GM23338 (cell line): ENCODE measurements at regions not wholly inside any gene's neighbourhood (a gene's known extent, or its start where the extent isn't known, plus 50 kb on each side); places are given as distances from the start of the nearest gene placed in this dataset.
A peak's percentile ranks its signal among the peaks of the same experiment; 100 is the strongest.

Source experiments
- ATAC-seq: fragments of 200-7000 bp; cut with Tn5 transposase; 3 replicates; pipeline ENCODE4 v1.9.1; 2020
- DNase-seq: peaks from one replicate; pipeline ENCODE4 v3.0.0-alpha.2; 2015; ENCODE audit warnings: low spot score
- H2AFZ ChIP-seq: fragments of 200-600 bp; sonication (generic); 2 replicates; pipeline ENCODE4 v1.8.0; 2016; ENCODE audit warnings: antibody characterized with exemption, mild to moderate bottlenecking, moderate library complexity
- H3F3A ChIP-seq: fragments of 200-600 bp; sonication (generic); replicated peaks from 2 replicates; pipeline ENCODE4 v1.8.0; 2017; ENCODE audit warnings: antibody characterized with exemption, mixed run types, low read depth
- H3K27ac ChIP-seq: fragments of 200-600 bp; sonication (generic); 2 replicates; pipeline ENCODE4 v1.6.1; 2016; ENCODE audit warnings: low read depth
- H3K27me3 ChIP-seq: fragments of 200-600 bp; sonication (generic); 2 replicates; pipeline ENCODE4 v1.8.0; 2016; ENCODE audit warnings: mild to moderate bottlenecking, mixed run types, moderate library complexity; ENCODE audit not compliant: insufficient read depth
- H3K36me3 ChIP-seq: fragments of 200-600 bp; sonication (generic); 2 replicates; pipeline ENCODE4 v1.8.0; 2016; ENCODE audit warnings: mild to moderate bottlenecking; ENCODE audit not compliant: insufficient read depth
- H3K4me1 ChIP-seq: fragments of 200-600 bp; sonication (generic); 2 replicates; pipeline ENCODE4 v1.8.0; 2016; ENCODE audit warnings: mild to moderate bottlenecking, moderate library complexity; ENCODE audit not compliant: insufficient read depth
- H3K4me2 ChIP-seq: fragments of 200-600 bp; sonication (generic); 2 replicates; pipeline ENCODE4 v1.7.1; 2017; ENCODE audit warnings: mixed run types
- H3K4me3 ChIP-seq: fragments of 200-600 bp; sonication (generic); 2 replicates; pipeline ENCODE4 v1.6.1; 2016; ENCODE audit warnings: mixed run types
- H3K79me2 ChIP-seq: fragments of 200-600 bp; sonication (generic); replicated peaks from 2 replicates; pipeline ENCODE4 v1.8.0; 2017; ENCODE audit warnings: mild to moderate bottlenecking; ENCODE audit not compliant: insufficient read depth
- H3K9me2 ChIP-seq: fragments of 200-600 bp; sonication (generic); 2 replicates; pipeline ENCODE4 v1.8.0; 2017; ENCODE audit not compliant: insufficient read depth
- H4K20me1 ChIP-seq: fragments of 200-600 bp; sonication (generic); replicated peaks from 2 replicates; pipeline ENCODE4 v1.8.0; 2017; ENCODE audit warnings: mild to moderate bottlenecking; ENCODE audit not compliant: insufficient read depth
- H3K27ac Mint-ChIP-seq: 2 replicates; pipeline ENCODE4 v1.8.0; 2020; ENCODE audit warnings: inconsistent platforms, mild to moderate bottlenecking, moderate library complexity, mixed read lengths
- H3K27me3 Mint-ChIP-seq: 3 replicates; pipeline ENCODE4 v1.8.0; 2022; ENCODE audit warnings: low read depth, mild to moderate bottlenecking, moderate library complexity, mixed read lengths, inconsistent platforms; ENCODE audit not compliant: insufficient read depth, poor library complexity
- H3K36me3 Mint-ChIP-seq: 3 replicates; pipeline ENCODE4 v1.8.0; 2021; ENCODE audit warnings: low read depth, mild to moderate bottlenecking, inconsistent platforms, moderate library complexity, mixed read lengths
- H3K4me1 Mint-ChIP-seq: 3 replicates; pipeline ENCODE4 v1.8.0; 2020; ENCODE audit warnings: mild to moderate bottlenecking, inconsistent platforms, mixed read lengths
- H3K4me3 Mint-ChIP-seq: 3 replicates; pipeline ENCODE4 v1.8.0; 2021; ENCODE audit warnings: moderate library complexity, mild to moderate bottlenecking, inconsistent platforms, mixed read lengths
- H3K9me3 Mint-ChIP-seq: 3 replicates; pipeline ENCODE4 v1.8.0; 2020; ENCODE audit warnings: moderate library complexity, mild to moderate bottlenecking, inconsistent platforms, mixed read lengths
- EZH2 ChIP-seq: fragments of 200-600 bp; sonication (generic); IDR thresholded peaks from one replicate; pipeline ENCODE4 v1.8.0; 2017; ENCODE audit warnings: antibody characterized with exemption, mild to moderate bottlenecking, low read depth; ENCODE audit not compliant: unreplicated experiment
- EZH2phosphoT487 ChIP-seq: fragments of 200-600 bp; sonication (generic); IDR thresholded peaks from one replicate; pipeline ENCODE4 v1.8.1; 2018; ENCODE audit warnings: antibody characterized with exemption; ENCODE audit not compliant: unreplicated experiment
- JUNB ChIP-seq: IDR thresholded peaks from one replicate; pipeline ENCODE4 v1.6.1; 2016; ENCODE audit warnings: antibody characterized with exemption; ENCODE audit not compliant: unreplicated experiment
- NANOG ChIP-seq: IDR thresholded peaks from 2 replicates; pipeline ENCODE4 v1.6.1; 2016; ENCODE audit warnings: antibody characterized with exemption, borderline replicate concordance
- POLR2AphosphoS5 ChIP-seq: IDR thresholded peaks from 2 replicates; pipeline ENCODE4 v1.6.1; 2016; ENCODE audit warnings: antibody characterized with exemption, low read depth
- REST ChIP-seq: IDR thresholded peaks from one replicate; pipeline ENCODE4 v1.6.1; 2018; ENCODE audit warnings: antibody characterized with exemption; ENCODE audit not compliant: unreplicated experiment
- ZNF331 ChIP-seq: fragments of 250-450 bp; sonication (Bioruptor Pico); IDR thresholded peaks from 2 replicates; pipeline ENCODE4 v1.5.0; 2020; ENCODE audit warnings: low read depth, mild to moderate bottlenecking, moderate library complexity
- TF ChIP-seq, protein P1 (sequence below), 2 experiments: fragments of 200-600 bp in 1 of 2; sonication (generic) in 1 of 2; conservative IDR thresholded peaks; 2 replicates each; pipeline versions ENCODE4 v1.5.1 to v1.6.1; 2016 to 2017; ENCODE audit warnings: antibody characterized with exemption in 2 of 2, low read depth in 2 of 2, mild to moderate bottlenecking in 2 of 2, moderate library complexity in 1 of 2
- TF ChIP-seq, protein P2 (sequence below): IDR thresholded peaks from 2 replicates; pipeline ENCODE4 v1.6.1; 2016; ENCODE audit warnings: antibody characterized with exemption

DNA sequence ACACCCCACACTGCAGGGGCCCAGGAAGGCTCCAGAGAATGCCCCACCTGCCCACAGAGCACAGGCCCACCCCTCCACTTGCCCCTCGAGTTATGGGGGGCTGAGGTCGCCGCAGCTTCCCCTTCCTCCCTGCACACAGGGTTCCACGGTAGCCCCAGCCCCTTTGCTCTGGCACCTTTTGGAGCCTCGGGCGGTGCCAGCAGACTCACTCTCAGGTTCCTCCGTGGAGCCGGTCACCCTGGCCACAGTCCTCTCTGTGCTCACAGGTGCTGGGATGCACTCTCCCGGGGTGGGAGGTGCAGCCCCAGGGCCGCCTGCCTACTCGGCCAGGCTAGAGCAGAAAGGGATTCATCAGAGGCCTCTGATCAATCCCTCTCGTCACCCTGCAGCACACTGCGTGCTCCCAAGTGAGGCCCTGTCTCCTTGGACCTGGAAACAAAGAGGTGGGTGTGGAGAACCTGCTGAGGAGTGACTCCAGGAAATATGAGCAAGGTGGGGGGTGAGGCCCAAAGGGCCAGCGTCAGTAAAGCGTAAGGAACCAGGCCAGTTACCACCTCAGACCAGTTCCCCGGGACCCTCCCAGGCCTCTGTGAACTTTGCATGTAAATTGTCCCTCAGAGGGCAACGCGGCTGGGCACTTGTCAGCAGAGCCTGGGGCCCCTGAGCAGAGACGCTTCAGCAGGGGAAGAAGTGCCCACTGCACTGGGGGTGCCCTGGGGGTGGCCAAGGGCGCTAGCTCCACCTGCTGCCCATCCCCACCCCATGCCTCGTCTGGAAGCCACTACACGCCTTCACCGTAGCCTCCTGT is 167.8 kb downstream of the OLFM1 start:
- Histone ChIP-seq H3K27ac (no peak overlapping the region), H4K20me1 (no peaks in the 10 kb centered on the region), H3K27me3 (no peaks in the 10 kb centered on the region), H3F3A (no peaks in the 10 kb centered on the region), H3K4me2 (no peak overlapping the region), H3K4me3 (no peak overlapping the region), H3K36me3 (no peaks in the 10 kb centered on the region), H2AFZ (no peak overlapping the region), H3K79me2 (no peaks in the 10 kb centered on the region), H3K4me1 (no peaks in the 10 kb centered on the region), H3K9me2 (no peaks in the 10 kb centered on the region)
- TF ChIP-seq, protein P1, sequence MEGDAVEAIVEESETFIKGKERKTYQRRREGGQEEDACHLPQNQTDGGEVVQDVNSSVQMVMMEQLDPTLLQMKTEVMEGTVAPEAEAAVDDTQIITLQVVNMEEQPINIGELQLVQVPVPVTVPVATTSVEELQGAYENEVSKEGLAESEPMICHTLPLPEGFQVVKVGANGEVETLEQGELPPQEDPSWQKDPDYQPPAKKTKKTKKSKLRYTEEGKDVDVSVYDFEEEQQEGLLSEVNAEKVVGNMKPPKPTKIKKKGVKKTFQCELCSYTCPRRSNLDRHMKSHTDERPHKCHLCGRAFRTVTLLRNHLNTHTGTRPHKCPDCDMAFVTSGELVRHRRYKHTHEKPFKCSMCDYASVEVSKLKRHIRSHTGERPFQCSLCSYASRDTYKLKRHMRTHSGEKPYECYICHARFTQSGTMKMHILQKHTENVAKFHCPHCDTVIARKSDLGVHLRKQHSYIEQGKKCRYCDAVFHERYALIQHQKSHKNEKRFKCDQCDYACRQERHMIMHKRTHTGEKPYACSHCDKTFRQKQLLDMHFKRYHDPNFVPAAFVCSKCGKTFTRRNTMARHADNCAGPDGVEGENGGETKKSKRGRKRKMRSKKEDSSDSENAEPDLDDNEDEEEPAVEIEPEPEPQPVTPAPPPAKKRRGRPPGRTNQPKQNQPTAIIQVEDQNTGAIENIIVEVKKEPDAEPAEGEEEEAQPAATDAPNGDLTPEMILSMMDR (conservative IDR thresholded peaks at IDR 0.05; ENCODE audit: low read depth in 2 of 2): peak in 1 of 2 experiments; percentile 48; a peak in 2 of 4 replicates
- TF ChIP-seq EZH2phosphoT487 (no peak), JUNB (no peak)
- Mint-ChIP-seq H3K27me3 (peaks cover 11% of the 10 kb centered on the region), H3K27ac (no peak overlapping the region), H3K9me3 (no peaks in the 10 kb centered on the region), H3K4me1 (peaks cover 29% of the 10 kb centered on the region), H3K36me3 (no peaks in the 10 kb centered on the region), H3K4me3 (no peak overlapping the region)
- ATAC-seq (peak; percentile 29), DNase-seq (no peak)

DNA sequence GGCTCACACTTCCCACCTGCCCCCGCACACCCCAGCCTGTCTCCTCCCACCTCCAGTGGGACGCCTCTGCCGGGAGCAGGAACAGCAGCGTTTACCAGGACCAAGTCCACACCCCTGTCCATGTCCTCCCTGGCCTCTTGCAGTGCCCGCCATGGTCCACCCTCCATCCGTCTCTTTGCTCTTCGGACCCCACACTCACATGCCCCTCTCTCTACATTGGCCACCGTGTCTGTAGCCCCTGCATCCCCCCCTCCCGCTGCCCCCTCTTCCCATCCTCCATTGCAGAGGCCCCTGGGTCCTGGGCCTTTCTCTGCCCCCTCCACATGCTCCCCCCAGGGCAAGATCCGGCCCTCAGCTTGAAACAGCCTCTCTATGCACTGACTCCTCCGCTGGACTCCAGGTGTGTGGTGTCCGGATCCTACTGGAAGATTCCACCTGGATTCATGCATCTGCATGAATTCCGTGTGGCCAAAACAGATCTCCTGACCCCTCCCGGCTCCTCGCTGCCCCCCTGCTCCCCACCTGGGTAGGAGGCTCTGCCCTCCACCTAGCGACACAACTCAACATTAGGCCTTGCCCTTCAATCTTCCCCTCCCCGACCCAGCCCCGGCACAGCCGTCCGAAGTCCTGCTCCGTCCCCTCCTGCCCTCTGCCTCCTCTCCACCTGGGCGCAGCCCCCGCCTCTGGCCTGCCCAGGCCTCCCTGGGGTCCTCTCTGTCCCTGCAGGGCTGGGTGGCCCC is 168.5 kb downstream of the OLFM1 start:
- no peaks in the 10 kb centered on the region for H3F3A ChIP-seq
- Mint-ChIP-seq H3K4me3 (no peak overlapping the region), H3K9me3 (no peaks in the 10 kb centered on the region), H3K27ac (no peak overlapping the region), H3K27me3 (peaks cover 12% of the 10 kb centered on the region), H3K36me3 (no peaks in the 10 kb centered on the region), H3K4me1 (peaks cover 29% of the 10 kb centered on the region)
- no peak for ATAC-seq
- H3K27me3 ChIP-seq: no peaks in the 10 kb centered on the region
- no peaks in the 10 kb centered on the region for H3K79me2 ChIP-seq
- no peak overlapping the region for H3K27ac ChIP-seq
- no peaks in the 10 kb centered on the region for H3K36me3 ChIP-seq
- H3K4me1 ChIP-seq: peaks cover 1% of the 10 kb centered on the region; the same call in 1 of the 2 replicates
- H3K4me3 ChIP-seq: no peak overlapping the region
- no peak overlapping the region; the same call in 1 of the 2 replicates for H2AFZ ChIP-seq
- no peak overlapping the region for H3K4me2 ChIP-seq
- no peaks in the 10 kb centered on the region for H3K9me2 ChIP-seq
- H4K20me1 ChIP-seq: no peaks in the 10 kb centered on the region
- no peak for DNase-seq
- no peak for TF ChIP-seq REST
- no peak for TF ChIP-seq EZH2
- no peak for TF ChIP-seq JUNB
- no peak for TF ChIP-seq ZNF331 (CRISPR knock-in tag)
- no peak for TF ChIP-seq NANOG
- TF ChIP-seq, protein P1 (conservative IDR thresholded peaks at IDR 0.05; ENCODE audit: low read depth in 2 of 2): no peak
- TF ChIP-seq, protein P2, sequence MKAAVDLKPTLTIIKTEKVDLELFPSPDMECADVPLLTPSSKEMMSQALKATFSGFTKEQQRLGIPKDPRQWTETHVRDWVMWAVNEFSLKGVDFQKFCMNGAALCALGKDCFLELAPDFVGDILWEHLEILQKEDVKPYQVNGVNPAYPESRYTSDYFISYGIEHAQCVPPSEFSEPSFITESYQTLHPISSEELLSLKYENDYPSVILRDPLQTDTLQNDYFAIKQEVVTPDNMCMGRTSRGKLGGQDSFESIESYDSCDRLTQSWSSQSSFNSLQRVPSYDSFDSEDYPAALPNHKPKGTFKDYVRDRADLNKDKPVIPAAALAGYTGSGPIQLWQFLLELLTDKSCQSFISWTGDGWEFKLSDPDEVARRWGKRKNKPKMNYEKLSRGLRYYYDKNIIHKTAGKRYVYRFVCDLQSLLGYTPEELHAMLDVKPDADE: no peak
- no peak for TF ChIP-seq POLR2AphosphoS5
